ENCODE measurements at regions not wholly inside any gene's neighbourhood (a gene's known extent, or its start where the extent isn't known, plus 50 kb on each side); places are given as distances from the start of the nearest gene placed in this dataset.
"Not testable (repeated sequence)": the region's sequence is repeated elsewhere in the genome, so short reads cannot be mapped to it uniquely, and the experiment has no call there.

DNA sequence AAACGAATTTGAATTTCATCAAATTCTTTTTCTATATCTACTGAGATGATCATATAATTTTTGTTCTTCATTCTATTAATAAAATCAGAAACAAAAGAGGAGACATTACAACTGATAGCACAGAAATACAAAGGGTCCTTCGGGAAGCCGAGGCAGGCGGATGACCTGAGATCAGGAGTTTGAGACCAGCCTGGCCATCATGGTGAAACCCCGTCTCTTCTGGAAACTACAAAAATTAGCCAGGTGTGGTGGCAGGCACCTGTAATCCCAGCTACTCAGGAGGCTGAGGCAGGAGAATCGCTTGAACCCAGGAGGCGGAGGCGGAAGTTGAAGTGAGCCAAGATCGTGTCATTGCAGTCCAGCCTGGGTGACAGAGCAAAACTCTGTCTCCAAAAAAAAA is 113.4 kb downstream of the PMAIP1 start:
- not testable (repeated sequence) for DNase-seq (ENCODE audit: low read depth)

- no peak for DNase-seq (ENCODE audit: low read depth)
These were observed 111.2 kb downstream of the PMAIP1 start for GRCh38 chr18:60010984-60011383.

DNA sequence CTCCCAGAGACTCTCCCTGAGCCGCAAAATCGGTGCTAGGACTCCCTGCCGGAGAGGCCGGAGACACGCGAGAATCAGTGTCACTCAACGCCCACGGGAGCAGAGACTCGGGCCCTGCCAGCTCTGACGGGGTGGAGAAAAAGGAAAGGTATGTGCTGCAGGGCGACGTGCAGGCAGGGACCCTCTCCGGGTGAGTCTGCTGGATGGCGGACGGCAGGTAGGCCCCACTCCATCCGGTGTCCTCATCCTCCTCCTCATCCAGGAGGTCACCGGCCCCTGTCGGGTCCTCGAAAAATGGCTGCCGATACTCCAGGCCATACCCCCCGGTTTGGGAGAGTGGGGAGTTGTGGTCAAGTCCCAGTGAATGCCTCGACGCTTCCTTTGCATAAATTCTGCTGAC is 110.7 kb downstream of the PMAIP1 start:
- DNase-seq (ENCODE audit: low read depth) = no peak

DNA sequence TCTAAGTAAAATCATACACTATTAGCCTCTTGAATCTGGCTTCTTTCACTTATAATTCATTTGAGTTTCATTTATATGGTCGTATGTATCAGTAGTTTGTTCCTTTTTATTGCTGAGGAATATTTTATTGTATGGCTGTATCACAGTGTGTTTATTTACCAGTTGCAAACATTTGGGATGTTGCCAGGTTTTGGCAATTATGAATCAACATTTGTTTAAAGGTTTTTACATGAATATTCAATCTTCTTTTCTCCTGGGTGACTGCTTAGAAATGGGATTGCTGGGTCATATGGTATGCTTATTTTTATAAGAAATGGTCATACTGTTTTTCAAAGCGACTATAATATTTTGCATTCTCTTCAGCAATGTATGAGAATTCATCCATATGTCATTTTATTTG is 107.9 kb downstream of the PMAIP1 start:
- no peak for DNase-seq (ENCODE audit: low read depth)

DNA sequence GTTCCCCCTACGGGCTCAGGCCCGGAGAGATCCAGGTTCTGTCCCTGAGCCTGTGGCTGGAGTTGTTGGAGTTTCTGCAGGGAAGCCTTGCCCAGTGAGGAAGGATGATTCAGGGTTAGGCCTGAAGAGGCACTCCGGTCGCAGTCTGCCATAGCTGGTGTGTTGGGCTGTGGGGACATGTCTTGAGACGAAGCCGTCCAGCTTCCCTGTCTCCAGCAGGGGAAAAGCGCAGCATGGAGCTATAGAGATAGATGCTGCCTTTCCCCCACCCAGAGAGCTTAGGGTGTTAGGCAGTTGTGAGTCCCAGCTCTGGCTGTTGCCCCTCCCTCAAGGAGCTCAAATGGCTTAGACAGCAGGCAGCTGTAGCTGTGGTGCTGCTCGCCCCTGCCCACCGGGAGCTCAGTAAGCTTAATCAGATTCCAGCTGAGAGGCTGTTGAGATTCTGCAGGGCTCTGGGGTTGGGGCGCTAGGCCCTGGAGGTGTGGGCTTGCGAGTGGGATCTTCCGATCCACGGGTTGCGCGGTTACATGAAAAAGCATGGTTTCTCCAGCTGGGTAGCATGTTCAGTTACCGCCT is 103.9 kb downstream of the PMAIP1 start:
- DNase-seq (ENCODE audit: low read depth) = no peak

DNA sequence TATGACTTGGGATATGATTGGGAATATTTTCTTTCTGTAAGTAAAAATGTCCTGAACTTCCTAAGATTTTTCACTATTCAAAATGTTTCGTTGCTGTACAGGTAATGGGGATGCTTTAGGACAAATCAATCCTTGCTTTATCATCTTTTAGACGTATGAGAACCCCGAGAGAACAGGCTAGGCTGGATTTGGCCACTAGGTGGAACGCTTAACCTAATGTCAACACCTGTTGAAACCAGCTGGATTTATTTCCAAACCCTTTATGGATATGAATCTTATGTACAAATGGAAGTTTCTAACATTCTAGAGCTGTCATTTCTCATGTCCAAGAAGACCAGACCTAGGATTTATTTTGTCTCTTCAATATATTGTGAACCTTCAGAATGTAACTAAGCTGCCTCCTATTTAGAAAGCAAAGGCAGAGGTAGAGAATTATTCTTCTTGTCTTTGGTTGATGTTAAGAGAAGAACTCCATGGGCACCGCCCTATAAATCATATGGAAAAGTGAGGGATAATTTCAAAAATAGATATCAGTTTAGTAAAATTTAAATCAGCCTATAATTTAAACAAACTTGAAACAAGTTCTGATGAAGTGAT is 96.7 kb downstream of the PMAIP1 start:
- no peak for DNase-seq (ENCODE audit: low read depth)

- no peak for DNase-seq (ENCODE audit: low read depth)
These were observed 94.6 kb downstream of the PMAIP1 start for GRCh38 chr18:59994357-59994756.

- DNase-seq (ENCODE audit: low read depth) = no peak
These were observed 93.8 kb downstream of the PMAIP1 start for GRCh38 chr18:59993560-59993959.

GRCh38 chr18:59990121-59990823 is 90.5 kb downstream of the PMAIP1 start:
- DNase-seq (ENCODE audit: low read depth) = no peak

- DNase-seq (ENCODE audit: low read depth) = peak; percentile 2
These were observed 88.4 kb downstream of the PMAIP1 start for GRCh38 chr18:59988098-59988706.

- no peak for DNase-seq (ENCODE audit: low read depth)
These were observed 87.3 kb downstream of the PMAIP1 start for GRCh38 chr18:59987102-59987501.

- no peak for DNase-seq (ENCODE audit: low read depth)
These were observed 86.3 kb downstream of the PMAIP1 start for GRCh38 chr18:59986139-59986538.

DNA sequence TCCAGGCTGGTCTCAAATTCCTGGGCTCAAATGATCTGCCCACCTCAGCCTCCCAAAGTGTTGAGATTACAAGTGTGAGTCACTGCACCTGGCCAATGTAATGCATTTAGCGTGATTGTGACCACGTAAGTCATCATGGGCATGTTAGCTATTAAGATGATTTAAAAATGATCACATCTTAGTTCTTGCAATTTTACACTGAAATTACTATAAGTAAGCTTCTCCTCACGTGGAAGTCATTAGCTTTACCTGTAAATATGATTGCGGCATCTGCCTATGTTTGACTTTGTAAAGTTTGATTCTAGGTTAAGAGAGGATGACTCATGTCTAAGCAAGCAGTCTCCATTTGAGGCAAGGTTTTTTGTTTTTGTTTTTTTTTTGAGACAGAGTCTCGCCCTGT is 85.5 kb downstream of the PMAIP1 start:
- no peak for DNase-seq (ENCODE audit: low read depth)

- DNase-seq (ENCODE audit: low read depth) = no peak
These were observed 83.7 kb downstream of the PMAIP1 start for GRCh38 chr18:59983506-59983905.

DNA sequence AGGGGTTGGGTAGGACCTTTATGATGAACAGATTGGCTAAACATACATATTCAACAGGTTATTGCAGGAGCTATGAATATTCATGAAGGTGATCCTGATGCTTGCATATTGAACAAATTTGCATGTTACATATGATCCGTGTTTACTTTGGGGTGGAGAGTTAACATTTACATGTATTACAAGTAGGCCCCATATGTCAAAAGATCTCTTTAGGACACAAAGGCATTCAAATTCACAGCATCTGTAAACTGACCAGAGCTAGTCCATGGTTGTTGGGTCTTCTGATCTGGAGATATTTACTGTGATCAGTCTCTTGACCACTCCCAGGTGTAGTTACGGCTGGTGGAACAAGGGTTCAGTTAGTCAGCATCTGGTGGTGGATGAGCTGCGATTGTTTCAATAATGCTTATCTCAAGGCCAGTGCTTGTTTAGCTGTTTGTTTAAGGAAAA is 80.4 kb downstream of the PMAIP1 start:
- no peak for DNase-seq (ENCODE audit: low read depth)

DNA sequence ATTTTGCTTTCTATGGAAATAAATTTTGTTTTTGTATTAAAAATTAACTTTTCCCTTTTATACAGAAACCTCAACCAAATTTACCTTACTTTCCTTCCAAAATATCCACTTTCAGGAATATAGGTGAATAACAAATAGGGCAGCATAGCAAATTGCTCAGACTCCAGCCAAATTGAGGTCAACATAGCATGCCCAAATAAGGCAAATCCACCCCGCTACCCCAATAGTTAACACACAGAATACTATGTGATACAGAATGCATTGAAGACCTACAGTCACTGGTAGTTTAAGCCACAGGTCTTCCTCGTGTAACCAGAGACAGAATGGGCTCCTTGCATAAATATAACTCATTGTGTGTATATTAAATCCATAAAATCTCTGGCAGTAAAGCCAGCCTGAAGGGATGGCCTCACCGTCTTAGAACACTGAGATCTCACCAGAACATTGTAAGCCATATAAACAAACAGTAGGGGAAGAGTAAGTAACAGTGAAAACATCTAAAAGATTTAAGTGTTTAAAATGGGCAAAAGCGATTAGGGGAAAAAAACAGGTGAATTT is 72.2 kb downstream of the PMAIP1 start:
- DNase-seq (ENCODE audit: low read depth) = no peak

GRCh38 chr18:59971144-59971543 is 71.3 kb downstream of the PMAIP1 start:
- not testable (repeated sequence) for DNase-seq (ENCODE audit: low read depth)

GRCh38 chr18:59969477-59970028 is 69.8 kb downstream of the PMAIP1 start:
- DNase-seq (ENCODE audit: low read depth) = not testable (repeated sequence)

DNA sequence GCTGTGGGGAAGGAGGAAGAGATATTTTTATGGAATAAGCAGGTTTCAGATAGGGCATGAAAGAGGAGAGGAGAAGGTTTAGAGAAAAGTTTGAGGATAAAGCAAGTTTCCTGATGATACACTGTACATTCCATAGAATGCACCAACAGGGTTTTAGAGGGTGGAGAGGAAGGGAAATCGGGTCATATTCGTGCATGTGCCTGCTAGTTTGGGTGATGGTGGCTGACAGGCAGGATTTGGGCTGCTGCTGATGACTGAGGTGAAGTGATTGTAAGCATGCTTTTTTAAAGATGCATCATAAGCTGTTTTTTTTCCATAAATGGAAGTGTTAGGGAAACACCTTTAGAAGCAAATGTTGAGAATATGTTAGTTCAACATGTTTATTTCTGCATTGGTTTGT is 68.8 kb downstream of the PMAIP1 start:
- no peak for DNase-seq (ENCODE audit: low read depth)

- no peak for DNase-seq (ENCODE audit: low read depth)
These were observed 68.1 kb downstream of the PMAIP1 start for GRCh38 chr18:59967878-59968277.

- DNase-seq (ENCODE audit: low read depth) = no peak
These were observed 67.1 kb downstream of the PMAIP1 start for GRCh38 chr18:59966913-59967312.

- DNase-seq (ENCODE audit: low read depth) = no peak
These were observed 63.4 kb downstream of the PMAIP1 start for GRCh38 chr18:59963229-59963628.

DNA sequence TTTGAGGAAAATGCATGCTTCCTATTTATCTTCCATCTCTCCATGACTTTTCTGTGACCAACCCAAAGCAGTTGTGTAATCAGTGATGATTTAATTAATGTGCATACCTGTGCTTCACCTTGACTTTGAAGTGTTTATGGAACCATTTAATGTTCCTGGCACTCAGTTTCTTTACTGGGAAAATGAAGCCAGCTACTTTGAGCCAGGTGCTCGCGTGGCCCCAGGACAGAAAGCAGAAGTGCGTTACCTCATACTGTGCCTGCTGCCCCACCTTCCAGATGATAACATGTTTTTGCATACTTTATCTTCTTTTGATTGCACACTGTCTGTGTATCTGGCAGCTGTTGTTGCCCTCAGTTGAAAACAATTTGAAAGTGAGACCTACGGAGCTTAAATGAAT is 61.3 kb downstream of the PMAIP1 start:
- no peak for DNase-seq (ENCODE audit: low read depth)

Measured in activated T-helper 1 cell treated with Interleukin-2 at 50 U/mL for 16 hours (primary cell).